Activated CD8-positive, alpha-beta memory T cell treated with anti-CD3 and anti-CD28 coated beads for 36 hours (primary cell): ENCODE measurements at regions not wholly inside any gene's neighbourhood (a gene's known extent, or its start where the extent isn't known, plus 50 kb on each side); places are given as distances from the start of the nearest gene placed in this dataset.

Experiments used
- CTCF ChIA-PET: fragments of 350-600 bp; sonication (Branson Sonifier 250); formaldehyde crosslinking; loops from one replicate; lab custom pipeline; 2021; ENCODE audit warnings: antibody characterized with exemption; lab: Charles Lee
- POLR2A ChIA-PET: fragments of 350-600 bp; sonication (Branson Sonifier 250); formaldehyde crosslinking; loops from one replicate; lab custom pipeline; 2021; ENCODE audit warnings: antibody characterized with exemption; lab: Charles Lee

- ChIA-PET CTCF (no interaction called here), POLR2A (no interaction called here)
Measured at GRCh38 chr7:35512716-35513115, 182.2 kb downstream of the HERPUD2 start.

DNA sequence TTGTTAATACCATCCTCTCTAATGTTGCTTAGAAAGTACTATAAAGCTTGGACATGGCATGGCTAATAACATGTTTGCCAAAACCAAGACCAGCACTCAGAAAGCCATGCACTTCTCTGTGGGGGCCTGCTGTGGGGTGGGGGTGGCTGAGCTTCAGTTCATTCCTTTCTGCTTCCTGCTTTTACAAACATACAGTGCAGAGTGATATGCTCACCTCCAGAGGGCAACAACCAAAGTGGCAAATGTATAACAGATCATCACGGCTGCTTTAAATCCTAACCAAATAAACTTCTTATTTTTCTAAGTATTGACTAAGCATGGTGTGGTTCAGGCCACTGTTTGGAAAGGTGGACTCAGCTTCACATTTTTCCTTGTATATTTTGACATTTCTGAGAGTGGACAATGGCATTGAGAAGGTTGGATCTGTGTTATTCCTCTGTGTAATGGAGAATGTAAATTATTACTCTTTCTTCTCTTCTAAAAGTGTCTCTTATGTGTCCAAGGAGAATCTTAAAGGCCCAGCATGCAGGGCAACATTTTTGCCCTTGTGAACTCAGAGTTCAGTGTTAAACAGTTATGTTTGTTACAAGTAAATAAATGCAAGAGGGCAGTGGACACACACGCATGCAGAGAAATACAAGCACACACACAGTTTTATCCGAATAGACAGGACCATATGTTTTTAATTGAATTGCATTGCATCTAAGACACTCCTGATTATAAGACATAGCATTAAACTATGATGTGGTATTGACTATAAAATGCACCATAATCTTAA, 186.1 kb downstream of the HERPUD2 start:
- CTCF ChIA-PET = interaction anchor here (1.4 kb wide), 1 partner anchor 11 kb away, joined by 3 read pairs; no protein-coding TSS in a partner anchor

DNA sequence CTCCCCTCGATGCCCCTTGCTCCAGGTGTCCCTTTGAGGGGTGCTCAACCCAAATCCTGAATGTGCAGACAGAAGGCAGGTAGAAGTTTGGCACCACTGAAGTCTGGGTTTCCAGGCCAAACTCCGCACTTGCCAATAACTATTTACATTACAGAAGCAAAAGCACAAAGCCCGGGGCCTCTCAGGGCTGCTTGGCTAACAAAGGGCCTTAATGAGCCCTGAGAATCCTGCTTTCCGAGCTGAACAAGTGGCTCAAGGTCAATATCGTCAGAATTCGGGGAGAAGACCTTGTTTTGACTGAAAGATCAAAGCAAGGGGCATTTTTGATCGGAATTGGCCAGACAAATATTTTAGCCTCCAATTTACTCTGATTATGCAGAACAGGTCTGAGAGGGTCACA, 189.9 kb downstream of the HERPUD2 start:
- ChIA-PET CTCF (no interaction called here), POLR2A (no interaction called here)

More for the DNA sequence above, 186.1 kb downstream of the HERPUD2 start:
- POLR2A ChIA-PET = no interaction called here

DNA sequence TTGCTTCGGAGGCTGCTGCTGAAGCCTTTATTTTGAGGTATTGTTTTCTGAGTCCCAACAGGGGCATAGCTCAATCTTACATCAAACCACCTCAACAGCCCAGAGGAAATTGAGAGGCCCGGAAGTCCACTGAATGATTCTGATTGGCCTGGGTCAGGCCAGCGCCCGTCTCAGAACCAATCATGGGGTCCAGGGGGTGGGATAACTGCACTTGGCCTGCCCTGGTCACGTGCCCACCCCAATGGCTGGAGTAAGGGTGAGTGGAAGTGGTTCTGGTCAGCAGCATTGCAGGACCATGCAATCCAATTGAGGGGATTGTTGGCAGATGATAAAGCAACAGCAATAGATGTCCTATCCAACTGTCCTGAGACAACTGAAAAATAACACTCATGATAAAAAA, 190.6 kb downstream of the HERPUD2 start:
- ChIA-PET CTCF (no interaction called here), POLR2A (no interaction called here)

DNA sequence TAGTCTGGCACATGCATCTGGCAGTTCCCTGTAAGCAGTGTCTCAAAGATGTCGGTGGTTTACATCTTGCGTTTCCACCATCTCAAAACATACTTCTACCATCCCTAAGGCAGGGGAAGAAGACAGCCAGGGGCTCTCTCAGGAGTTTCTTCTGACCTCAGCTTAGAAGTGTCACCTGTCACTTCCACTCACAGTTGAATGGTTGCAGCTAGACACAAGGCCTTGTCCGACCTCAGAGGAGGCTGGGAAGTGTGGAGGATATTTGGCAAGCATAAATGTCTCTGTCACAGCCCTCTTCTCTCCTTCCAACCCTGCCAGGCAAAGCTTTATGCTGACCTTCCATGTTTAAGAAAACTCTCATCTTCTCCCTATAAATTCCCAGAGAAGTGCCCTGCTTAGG, 193.3 kb downstream of the HERPUD2 start:
- POLR2A ChIA-PET = no interaction called here

DNA sequence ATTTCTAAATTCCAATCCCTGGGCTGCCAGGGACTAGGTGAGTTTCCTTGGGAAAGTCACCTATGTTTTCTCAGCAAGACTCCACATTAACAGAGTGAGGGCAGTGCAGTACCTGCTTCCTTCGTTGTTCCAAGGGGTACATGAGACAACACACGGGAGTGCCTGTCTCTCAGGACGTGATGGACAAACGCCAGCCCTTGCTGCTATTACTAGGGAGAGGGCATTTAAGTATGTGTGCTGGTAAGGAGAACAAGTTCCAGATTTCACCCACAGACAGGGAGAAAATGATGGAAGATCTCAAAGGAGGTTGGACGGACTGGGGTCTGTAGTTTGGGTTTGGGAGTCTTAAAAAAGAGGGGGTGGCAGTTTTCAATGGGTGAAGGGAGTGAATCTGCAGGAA, 195.7 kb downstream of the HERPUD2 start:
- CTCF ChIA-PET = no interaction called here

More for the DNA sequence above, 193.3 kb downstream of the HERPUD2 start:
- CTCF ChIA-PET = no interaction called here

DNA sequence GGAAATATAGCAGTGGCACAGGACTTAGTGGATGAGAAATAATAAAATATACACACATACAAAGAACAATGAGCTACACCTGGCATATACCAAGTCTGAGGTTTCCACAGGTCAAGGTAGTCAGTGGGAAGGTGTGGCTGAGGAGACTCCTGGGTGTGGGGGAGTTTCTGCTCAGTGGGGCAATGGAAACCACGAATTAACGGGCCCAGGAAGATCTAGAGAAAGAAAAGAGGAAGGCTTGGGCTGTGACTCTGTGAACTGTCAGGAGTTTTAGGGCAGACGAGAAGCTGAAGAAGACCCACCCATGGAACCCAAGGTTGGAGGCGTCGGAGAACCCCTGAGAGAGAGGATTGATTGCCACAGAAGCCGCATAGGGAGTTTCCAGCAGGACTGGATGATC, 196.5 kb downstream of the HERPUD2 start:
- CTCF ChIA-PET = no interaction called here
- POLR2A ChIA-PET = no interaction called here

More for the DNA sequence above, 195.7 kb downstream of the HERPUD2 start:
- POLR2A ChIA-PET = no interaction called here

GRCh38 chr7:35495844-35496243, 199.1 kb downstream of the HERPUD2 start:
- POLR2A ChIA-PET = no interaction called here
- CTCF ChIA-PET = no interaction called here

DNA sequence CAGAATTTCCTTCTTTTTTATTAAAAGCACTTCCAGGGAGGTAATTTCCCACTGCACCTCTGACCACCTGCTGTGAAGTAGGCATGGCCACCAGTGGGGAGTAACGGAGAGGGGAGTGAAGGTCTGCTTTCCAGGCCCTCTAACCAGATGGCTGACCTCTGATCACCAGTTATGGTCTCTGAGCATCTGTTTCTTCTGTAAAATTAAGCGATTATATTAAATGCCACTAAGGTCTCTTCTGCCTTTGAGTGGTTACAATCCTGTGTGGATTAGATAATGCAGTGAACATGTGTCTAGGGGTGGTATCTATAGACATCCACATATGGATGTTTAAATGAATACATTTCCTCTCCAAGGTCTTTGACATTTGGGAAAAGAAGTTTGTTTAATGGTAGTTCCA, 199.6 kb downstream of the HERPUD2 start:
- ChIA-PET POLR2A (no interaction called here), CTCF (no interaction called here)

DNA sequence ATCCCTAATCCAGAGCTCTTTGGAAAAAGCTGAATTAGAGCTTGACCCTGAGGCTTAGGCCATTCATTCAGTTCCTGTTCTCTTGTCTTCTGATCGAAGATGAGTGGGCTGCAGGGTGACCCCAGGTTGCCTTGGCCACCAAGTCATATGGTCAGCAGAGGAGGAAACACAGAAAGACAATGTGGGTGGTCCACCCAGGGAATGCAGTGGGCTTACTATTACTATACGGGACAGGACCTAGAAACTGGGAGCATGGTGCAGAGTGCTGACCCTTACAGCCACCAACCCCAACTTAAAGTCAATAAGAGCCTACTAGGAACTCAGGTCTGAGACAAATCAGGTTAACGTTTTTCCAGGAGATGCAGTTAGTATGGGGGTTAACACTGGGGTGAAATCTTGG, 200.5 kb downstream of the HERPUD2 start:
- CTCF ChIA-PET = no interaction called here
- POLR2A ChIA-PET = no interaction called here

- ChIA-PET CTCF (interaction anchor here (0.7 kb wide), 1 partner anchor 10 kb away, joined by 3 read pairs; no protein-coding TSS in a partner anchor), POLR2A (no interaction called here)
Measured at GRCh38 chr7:35492451-35493175, 202.3 kb downstream of the HERPUD2 start.

DNA sequence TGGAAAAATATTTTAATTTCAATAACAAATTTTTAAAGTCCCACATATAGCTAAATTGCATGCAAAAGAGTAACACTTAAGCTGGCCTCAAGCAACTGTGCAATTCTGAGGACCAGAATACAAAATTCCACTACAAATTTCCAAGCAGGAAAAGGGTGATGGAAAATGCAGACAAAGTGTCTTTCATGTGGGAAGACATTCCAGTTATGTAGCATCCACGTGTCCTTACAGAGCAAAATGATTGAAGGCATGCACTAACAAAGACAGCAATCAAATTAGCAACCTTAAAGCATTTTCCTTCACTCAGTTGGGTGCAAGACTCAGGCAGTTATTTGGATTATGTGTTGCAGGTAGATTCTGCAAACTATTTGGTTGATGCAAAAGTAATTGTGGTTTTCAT, 203.7 kb downstream of the HERPUD2 start:
- ChIA-PET CTCF (no interaction called here), POLR2A (no interaction called here)

DNA sequence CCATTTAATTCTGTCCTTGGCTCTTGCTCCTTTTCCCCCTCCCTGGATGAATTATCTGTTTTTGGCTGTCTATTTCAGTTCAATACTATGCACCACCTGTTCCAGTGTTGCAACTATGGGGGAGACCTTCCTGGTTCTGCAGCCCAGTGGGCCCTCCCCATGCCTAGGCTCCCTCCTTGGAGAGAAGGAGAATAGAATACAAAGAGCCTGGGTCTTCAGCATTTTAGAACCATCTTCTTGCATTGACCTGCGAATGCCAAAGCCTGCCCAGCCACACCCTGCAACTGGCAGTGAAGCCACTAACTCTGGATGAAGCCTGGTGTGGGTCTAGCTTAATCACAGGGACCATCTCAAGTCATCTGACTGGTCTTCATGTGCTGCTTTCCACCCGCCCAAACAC, 207.1 kb downstream of the HERPUD2 start:
- ChIA-PET CTCF (no interaction called here), POLR2A (no interaction called here)

DNA sequence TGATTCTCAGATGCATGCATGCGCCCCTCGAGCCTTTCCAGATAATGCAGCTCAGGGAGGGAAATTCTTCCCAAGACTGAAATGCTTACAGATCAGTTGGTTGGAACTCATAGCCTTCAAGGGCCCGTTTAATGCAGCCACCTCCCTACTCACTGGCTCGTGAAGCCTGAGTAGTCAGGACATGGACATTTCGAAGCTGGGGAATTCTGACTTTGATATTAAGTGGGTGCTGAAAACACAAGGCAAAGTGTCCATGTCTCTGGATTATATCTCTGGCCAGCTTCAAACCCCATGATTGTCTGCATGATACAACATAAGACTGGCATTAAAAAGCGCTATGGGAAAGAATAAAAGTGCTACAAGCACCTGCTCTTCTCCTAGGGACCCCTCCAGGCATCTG, 207.5 kb downstream of the HERPUD2 start:
- ChIA-PET POLR2A (no interaction called here), CTCF (no interaction called here)

DNA sequence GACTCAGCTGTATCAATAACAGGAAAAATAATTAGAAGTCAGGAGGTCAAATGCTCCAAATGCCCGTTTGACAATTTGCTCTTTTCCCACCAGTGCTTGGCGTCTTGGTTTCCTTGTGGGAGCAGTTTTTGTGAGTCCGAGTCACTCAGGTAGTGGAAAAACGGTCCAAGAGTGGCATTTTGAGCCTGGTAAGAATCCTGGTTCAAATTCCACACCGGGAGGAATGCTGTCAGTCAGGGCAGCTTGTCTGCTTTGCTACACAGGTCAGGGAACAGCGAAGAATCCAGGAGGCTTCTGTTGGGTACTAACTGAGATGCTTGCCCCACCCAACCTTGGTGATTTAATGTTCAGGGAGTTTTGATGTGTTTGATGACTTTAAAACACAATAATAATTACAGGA, 209.5 kb downstream of the HERPUD2 start:
- ChIA-PET CTCF (no interaction called here), POLR2A (no interaction called here)

- POLR2A ChIA-PET = no interaction called here
- CTCF ChIA-PET = no interaction called here
Measured at GRCh38 chr7:35483568-35483967, 211.4 kb downstream of the HERPUD2 start.

DNA sequence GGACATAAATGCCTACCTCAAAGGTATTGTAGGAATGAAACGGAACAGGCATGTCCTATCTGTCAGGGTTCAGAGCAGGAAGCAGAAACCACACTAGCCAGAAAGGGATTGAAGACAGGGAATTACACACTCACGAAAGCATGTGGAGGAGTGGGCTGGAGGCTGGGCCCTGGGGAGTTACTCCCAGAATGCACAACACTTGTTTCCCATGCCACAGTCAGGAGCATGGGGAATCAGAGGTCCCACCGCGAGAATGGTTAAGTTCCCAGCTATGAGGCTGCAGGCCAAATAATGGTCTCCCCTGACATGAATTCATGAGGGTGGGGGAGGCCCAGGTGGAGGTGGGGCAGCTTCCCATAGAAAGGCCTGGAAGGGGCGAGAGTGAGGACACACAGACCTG, 212.7 kb downstream of the HERPUD2 start:
- CTCF ChIA-PET = interaction anchor here (1.0 kb wide), 1 partner anchor 11 kb away, joined by 3 read pairs; no protein-coding TSS in a partner anchor

DNA sequence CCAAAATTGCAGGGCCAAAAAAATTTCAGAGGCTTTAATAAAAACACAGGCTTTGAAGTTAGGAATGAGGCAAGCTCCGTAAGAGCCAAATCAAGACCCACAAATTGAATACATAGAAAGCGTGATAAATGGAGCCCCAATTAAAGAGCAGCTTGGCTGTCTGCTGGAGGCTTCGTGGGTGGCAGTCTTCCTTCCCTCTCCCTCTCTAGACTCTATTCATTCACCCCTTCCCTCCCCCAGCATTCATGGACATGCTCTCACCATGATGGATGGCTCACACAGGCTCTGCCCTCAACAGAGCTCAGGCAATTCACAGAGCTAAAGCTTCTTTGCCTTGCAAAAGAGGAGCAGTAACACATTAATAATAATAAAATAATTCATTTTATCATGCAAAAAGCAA, 214.1 kb downstream of the HERPUD2 start:
- CTCF ChIA-PET = no interaction called here
- POLR2A ChIA-PET = no interaction called here

More for the DNA sequence above, 212.7 kb downstream of the HERPUD2 start:
- POLR2A ChIA-PET = interaction anchor here (1.0 kb wide), 1 partner anchor 9 kb away, joined by 3 read pairs; no protein-coding TSS in a partner anchor

- POLR2A ChIA-PET = no interaction called here
- CTCF ChIA-PET = no interaction called here
Measured at GRCh38 chr7:35477609-35478008, 217.3 kb downstream of the HERPUD2 start.

DNA sequence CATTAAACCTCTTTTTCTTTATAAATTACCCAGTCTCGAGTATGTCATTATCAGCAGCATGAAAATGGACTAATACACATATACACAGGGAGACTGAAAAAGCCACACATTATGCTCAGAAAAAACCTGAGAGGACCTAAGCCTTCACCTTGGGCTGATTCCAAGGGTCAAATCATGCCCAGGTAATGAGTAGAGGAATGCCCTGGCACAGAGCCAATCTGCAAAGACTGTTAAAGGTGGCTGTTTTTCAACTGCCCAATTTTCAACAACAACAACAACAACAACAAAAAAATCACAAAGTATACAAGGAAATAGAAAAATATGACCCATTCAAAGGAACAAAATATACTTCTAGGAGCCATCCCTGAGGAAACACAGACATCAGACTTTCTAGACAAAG, 220.2 kb upstream of the TBX20 start:
- ChIA-PET CTCF (no interaction called here), POLR2A (no interaction called here)

DNA sequence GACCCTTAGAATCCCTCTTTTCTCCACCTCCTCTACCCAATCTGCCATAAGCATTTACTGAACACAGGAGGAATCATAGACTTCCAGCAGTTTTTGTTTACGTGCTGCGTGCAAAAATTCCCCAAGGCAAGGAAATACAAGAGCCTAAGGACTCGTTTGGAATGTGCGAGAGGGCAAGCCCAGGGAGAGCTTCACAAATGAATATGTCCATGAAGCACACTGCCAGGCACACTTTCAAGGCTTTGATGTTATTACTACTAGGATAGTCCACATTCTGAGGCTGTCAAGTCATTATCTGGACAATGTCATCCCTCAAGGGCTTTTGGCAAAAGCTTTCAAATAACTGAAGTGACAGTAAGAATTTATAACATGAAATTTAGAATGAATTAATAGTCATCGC, 214.7 kb upstream of the TBX20 start:
- POLR2A ChIA-PET = no interaction called here
- CTCF ChIA-PET = no interaction called here
